ENCODE measurements at regions not wholly inside any gene's neighbourhood (a gene's known extent, or its start where the extent isn't known, plus 50 kb on each side); places are given as distances from the start of the nearest gene placed in this dataset.

DNA sequence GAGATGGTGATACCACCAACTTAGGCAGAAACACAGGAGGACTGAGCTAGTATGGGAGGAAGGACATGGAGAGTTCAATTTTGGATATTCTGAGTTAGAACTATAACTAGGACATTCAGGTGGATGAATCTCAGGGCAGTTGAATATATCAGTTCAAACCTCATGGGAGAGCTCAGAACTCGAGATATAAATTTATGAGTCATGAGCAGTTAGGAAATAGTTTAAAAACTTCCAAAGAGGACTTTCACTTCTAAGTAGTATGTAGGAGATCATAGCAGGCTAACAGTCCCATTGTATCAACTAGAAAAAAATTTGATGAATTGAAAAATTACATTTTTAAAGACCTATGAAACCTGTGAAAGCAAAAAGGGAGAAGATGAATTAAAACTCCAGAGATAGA lies 436.2 kb upstream of the LARGE1 start:
- H3K4me1 Mint-ChIP-seq: no peaks in the 10 kb centered on the region
- no peak for ATAC-seq (ENCODE audit: low read depth)
- WGBS (ENCODE audit: insufficient coverage): no CpG with 5 or more reads among the region's 1 CpG
- Histone ChIP-seq H3K79me2 (ENCODE audit: control insufficient read depth, insufficient read depth, low read length) (no peaks in the 10 kb centered on the region), H4K20me1 (ENCODE audit: control insufficient read depth, insufficient read depth, low read length, poor library complexity, severe bottlenecking) (no peaks in the 10 kb centered on the region), H3K27me3 (replicated peaks in 1 of 4; ENCODE audit: control extremely low read depth in 1 of 4, control insufficient read depth in 3 of 4, insufficient read depth in 4 of 4, low read length in 3 of 4) (peaks cover 0 to 6% (median 0%) of the 10 kb centered on the region in 4 experiments), H3K9ac (ENCODE audit: low read length) (no peak overlapping the region), H3K36me3 (replicated peaks in 1 of 2; ENCODE audit: control extremely low read depth in 1 of 2, control insufficient read depth in 1 of 2, extremely low read depth in 1 of 2, insufficient read depth in 2 of 2, low read length in 1 of 2) (no peaks in the 10 kb centered on the region), H3K27ac (ENCODE audit: low read length in 2 of 2) (no peak overlapping the region), H3K4me3 (ENCODE audit: control extremely low read depth in 1 of 5, extremely low read depth in 1 of 5, insufficient read depth in 1 of 5, low read depth in 2 of 5, low read length in 4 of 5) (no peak overlapping the region), H2AFZ (ENCODE audit: insufficient read depth, low read depth, low read length, poor library complexity, severe bottlenecking) (no peak overlapping the region), H3K4me1 (ENCODE audit: control insufficient read depth in 2 of 2, insufficient read depth in 2 of 2, low read length in 2 of 2) (no peaks in the 10 kb centered on the region), H3K4me2 (replicated peaks; ENCODE audit: low read depth, low read length, poor library complexity, severe bottlenecking) (no peak overlapping the region), H3K9me3 (ENCODE audit: control extremely low read depth in 1 of 3, control insufficient read depth in 2 of 3, insufficient read depth in 1 of 3, low read length in 2 of 3) (peaks cover 0 to 2% (median 0%) of the 10 kb centered on the region in 3 donors)
- no peak for DNase-seq
- no peak overlapping the region for H3K4me3 Mint-ChIP-seq
- H3K27ac Mint-ChIP-seq: no peak overlapping the region
- ChIA-PET CTCF (no interaction called here), POLR2A (no interaction called here)
- H3K9me3 Mint-ChIP-seq (ENCODE audit: insufficient read depth): no peaks in the 10 kb centered on the region
- no peaks in the 10 kb centered on the region for H3K27me3 Mint-ChIP-seq
- intact Hi-C loops (cut with micrococcal nuclease): no loop called here
- TF ChIP-seq CTCF (IDR thresholded peaks at IDR 0.05) (no peak), EZH2 (IDR thresholded peaks at IDR 0.05; ENCODE audit: borderline replicate concordance, insufficient read depth, low read depth, low read length, poor library complexity, severe bottlenecking) (no peak)

- no peak for ATAC-seq (ENCODE audit: low read depth)
- H3K27me3 ChIP-seq (replicated peaks in 1 of 4; ENCODE audit: control extremely low read depth in 1 of 4, control insufficient read depth in 3 of 4, insufficient read depth in 4 of 4, low read length in 3 of 4): no peaks in the 10 kb centered on the region
- intact Hi-C loops (cut with micrococcal nuclease): no loop called here
- no peak overlapping the region for H3K27ac ChIP-seq (ENCODE audit: low read length in 2 of 2)
- Mint-ChIP-seq H3K4me3 (no peak overlapping the region), H3K27ac (no peak overlapping the region), H3K27me3 (peaks cover 5% of the 10 kb centered on the region), H3K4me1 (no peaks in the 10 kb centered on the region), H3K9me3 (ENCODE audit: insufficient read depth) (peaks cover 20% of the 10 kb centered on the region)
- peaks cover 0 to 4% (median 0%) of the 10 kb centered on the region in 3 donors for H3K9me3 ChIP-seq (ENCODE audit: control extremely low read depth in 1 of 3, control insufficient read depth in 2 of 3, insufficient read depth in 1 of 3, low read length in 2 of 3)
- TF ChIP-seq EZH2 (IDR thresholded peaks at IDR 0.05; ENCODE audit: borderline replicate concordance, insufficient read depth, low read depth, low read length, poor library complexity, severe bottlenecking) (no peak), CTCF (IDR thresholded peaks at IDR 0.05) (no peak)
- DNase-seq: no peak
- H3K9ac ChIP-seq (ENCODE audit: low read length): no peak overlapping the region
- no peak overlapping the region for H2AFZ ChIP-seq (ENCODE audit: insufficient read depth, low read depth, low read length, poor library complexity, severe bottlenecking)
- WGBS (ENCODE audit: insufficient coverage): 93% methylated on average over 2 of the region's 2 CpGs
- H3K4me3 ChIP-seq (ENCODE audit: control extremely low read depth in 1 of 5, extremely low read depth in 1 of 5, insufficient read depth in 1 of 5, low read depth in 2 of 5, low read length in 4 of 5): no peak overlapping the region
- ChIA-PET POLR2A (no interaction called here), CTCF (no interaction called here)
- no peaks in the 10 kb centered on the region for H3K4me1 ChIP-seq (ENCODE audit: control insufficient read depth in 2 of 2, insufficient read depth in 2 of 2, low read length in 2 of 2)
- H3K36me3 ChIP-seq (replicated peaks in 1 of 2; ENCODE audit: control extremely low read depth in 1 of 2, control insufficient read depth in 1 of 2, extremely low read depth in 1 of 2, insufficient read depth in 2 of 2, low read length in 1 of 2): no peaks in the 10 kb centered on the region
- H4K20me1 ChIP-seq (ENCODE audit: control insufficient read depth, insufficient read depth, low read length, poor library complexity, severe bottlenecking): no peaks in the 10 kb centered on the region
- H3K79me2 ChIP-seq (ENCODE audit: control insufficient read depth, insufficient read depth, low read length): no peaks in the 10 kb centered on the region
- H3K4me2 ChIP-seq (replicated peaks; ENCODE audit: low read depth, low read length, poor library complexity, severe bottlenecking): no peak overlapping the region
These were observed 450.4 kb upstream of the LARGE1 start for GRCh38 chr22:34370711-34371110.

All from B cell (primary cell).